GM13977 (cell line): ENCODE measurements at regions not wholly inside any gene's neighbourhood (a gene's known extent, or its start where the extent isn't known, plus 50 kb on each side); places are given as distances from the start of the nearest gene placed in this dataset.

Source experiments
- DNase-seq: peaks from one replicate; pipeline ENCODE4 v3.0.0; 2012; ENCODE audit warnings: low spot score
- CTCF ChIP-seq: IDR thresholded peaks from 2 replicates; pipeline ENCODE4 v1.5.1; 2012; ENCODE audit warnings: mild to moderate bottlenecking, control low read depth; ENCODE audit not compliant: insufficient read depth; ENCODE audit errors: extremely low read depth, missing control alignments
- in situ Hi-C: fragments of 300-500 bp; cut with MboI; formaldehyde crosslinking; loops from one replicate; pipeline ENCODE4 v1.12.0; 2022; ENCODE audit warnings: low sequenced_read_pairs, low pct_unique_long_range_greater_than_20kb, mixed read lengths, inconsistent platforms; ENCODE audit not compliant: unreplicated experiment

DNA sequence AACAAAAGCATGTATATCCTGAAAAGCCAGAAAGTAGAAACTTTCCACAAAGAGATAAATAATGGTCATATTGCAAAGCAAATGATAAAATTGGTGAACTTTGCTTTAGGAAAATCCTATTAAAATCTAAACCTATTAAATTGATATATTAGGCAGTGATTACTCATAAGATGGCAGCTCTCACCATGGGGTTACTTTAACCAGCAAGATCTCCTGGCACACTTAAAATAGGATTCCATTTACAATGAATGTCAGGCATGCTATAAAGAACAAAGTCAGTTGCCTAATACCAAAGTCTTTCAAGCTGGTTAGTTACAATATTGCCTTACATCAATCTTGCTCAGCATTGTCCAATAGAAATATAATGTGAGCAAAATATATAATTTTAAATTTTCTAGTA lies 816.2 kb downstream of the BCL11A start:
- no peak for TF ChIP-seq CTCF
- in situ Hi-C loops: no loop called here
- DNase-seq: no peak

DNA sequence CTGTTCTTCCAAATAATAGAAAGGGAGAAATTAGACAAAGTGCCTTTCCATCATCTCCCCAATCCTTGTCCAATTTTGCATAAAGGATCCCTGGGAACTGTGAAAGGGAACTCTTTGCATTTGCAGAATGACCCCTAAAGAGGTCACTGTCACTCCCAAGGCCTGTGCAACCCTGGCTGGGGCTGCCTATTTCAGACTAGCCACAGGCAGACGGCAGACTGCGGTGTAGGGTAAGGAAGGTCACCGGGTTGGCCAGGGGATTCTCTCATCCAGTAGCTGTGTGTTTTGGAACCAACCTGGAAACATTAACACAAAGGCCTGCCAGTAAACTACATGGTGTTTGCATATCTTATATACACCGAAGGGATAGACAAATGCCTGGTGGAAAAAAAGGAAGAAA lies 818.7 kb downstream of the BCL11A start:
- DNase-seq: no peak
- no peak for TF ChIP-seq CTCF
- in situ Hi-C loops: no loop called here

GRCh38 chr2:59733970-59734369 lies 819.5 kb downstream of the BCL11A start:
- TF ChIP-seq CTCF: no peak
- DNase-seq: no peak
- in situ Hi-C loops: no loop called here

- TF ChIP-seq CTCF: no peak
- no peak for DNase-seq
- in situ Hi-C loops: no loop called here
These were observed 819.9 kb downstream of the BCL11A start for GRCh38 chr2:59733567-59733930.

- in situ Hi-C loops: no loop called here
- no peak for DNase-seq
- TF ChIP-seq CTCF: no peak
These were observed 820.4 kb downstream of the BCL11A start for GRCh38 chr2:59732871-59733566.

DNA sequence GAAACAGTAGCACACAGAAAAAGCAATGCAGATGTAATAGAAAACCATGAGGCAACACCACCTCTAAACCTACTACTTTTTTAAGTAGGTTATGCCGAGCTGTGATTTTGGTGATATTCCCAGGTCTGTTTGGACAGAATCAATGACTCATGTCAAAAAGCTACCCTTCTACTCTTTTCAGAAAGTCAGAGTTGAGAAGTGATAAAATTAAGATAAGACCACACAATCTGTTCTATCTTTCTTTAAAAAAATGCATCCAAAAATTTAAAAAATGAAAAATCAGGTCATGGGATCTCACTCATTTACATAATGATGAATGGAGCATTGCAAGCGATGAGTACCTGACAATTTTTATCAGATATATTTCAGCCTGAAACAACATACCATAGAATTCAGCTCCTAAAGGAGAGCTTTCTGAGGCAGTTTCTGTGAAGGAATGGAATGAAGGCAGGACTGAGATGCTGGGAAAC lies 826.3 kb downstream of the BCL11A start:
- TF ChIP-seq CTCF: no peak
- in situ Hi-C loops: no loop called here

More for the DNA sequence above, 826.3 kb downstream of the BCL11A start:
- no peak for DNase-seq
